RWPE1 (cell line): ENCODE measurements at regions not wholly inside any gene's neighbourhood (a gene's known extent, or its start where the extent isn't known, plus 50 kb on each side); places are given as distances from the start of the nearest gene placed in this dataset.
A peak's percentile ranks its signal among the peaks of the same experiment; 100 is the strongest.
"Not testable (repeated sequence)": the region's sequence is repeated elsewhere in the genome, so short reads cannot be mapped to it uniquely, and the experiment has no call there.

Experiments
- CTCF ChIA-PET: fragments of 350-600 bp; sonication (Branson Sonifier 250); formaldehyde crosslinking; extraction: SDS; loops from one replicate; lab custom pipeline; 2021; lab: Yijun Ruan, JAX
- POLR2A ChIA-PET: fragments of 400-600 bp; formaldehyde crosslinking; extraction: SDS; loops from one replicate; lab custom pipeline; 2020; ENCODE audit warnings: antibody characterized with exemption; ENCODE audit not compliant: low non-redundant PET; lab: Yijun Ruan, JAX
- DNase-seq: peaks from one replicate; pipeline ENCODE4 v3.0.0; 2012; ENCODE audit warnings: low spot score
- H3K27ac ChIP-seq: fragments of 450-650 bp; 2 replicates; pipeline ENCODE4 v1.5.1; 2017
- CTCF ChIP-seq: fragments of 450-650 bp; conservative IDR thresholded peaks from 2 replicates; pipeline ENCODE4 v1.5.1; 2017; ENCODE audit warnings: low read depth, mild to moderate bottlenecking

GRCh38 chr9:36470643-36471290, 70.7 kb upstream of the RNF38 start:
- no peak for TF ChIP-seq CTCF
- DNase-seq: peak; percentile 73
- ChIA-PET POLR2A (no interaction called here), CTCF (no interaction called here)
- H3K27ac ChIP-seq: no peak overlapping the region

- no peak for TF ChIP-seq CTCF
- POLR2A ChIA-PET: no interaction called here
- CTCF ChIA-PET: interaction anchor here (0.6 to 1.2 kb wide), 3 partner anchors 13 to 184 kb away, joined by 3 to 5 read pairs (median 4); no protein-coding TSS in a partner anchor
- DNase-seq: no peak
- no peak overlapping the region for H3K27ac ChIP-seq
These were observed 63.4 kb upstream of the RNF38 start for GRCh38 chr9:36463467-36463866.

- DNase-seq: no peak
- CTCF ChIA-PET: interaction anchor here (0.6 to 0.7 kb wide), 2 partner anchors 70 to 1499 kb away, joined by 4 read pairs; no protein-coding TSS in a partner anchor
- TF ChIP-seq CTCF: no peak
- no peak overlapping the region for H3K27ac ChIP-seq
- POLR2A ChIA-PET: no interaction called here
These were observed 62.2 kb upstream of the RNF38 start for GRCh38 chr9:36462245-36462644.

- CTCF ChIA-PET: interaction anchor here (0.7 to 0.9 kb wide), 3 partner anchors 54 to 989 kb away, joined by 3 to 7 read pairs (median 4); no protein-coding TSS in a partner anchor
These were observed 61.3 kb upstream of the RNF38 start for GRCh38 chr9:36461323-36461722.

GRCh38 chr9:36458430-36458915, 58.4 kb upstream of the RNF38 start:
- CTCF ChIA-PET: interaction anchor here (0.7 to 2.2 kb wide), 2 partner anchors 51 to 174 kb away, joined by 6 to 8 read pairs; no protein-coding TSS in a partner anchor
- H3K27ac ChIP-seq, POLR2A ChIA-PET, DNase-seq: not testable (repeated sequence)

More at GRCh38 chr9:36461323-36461722, 61.3 kb upstream of the RNF38 start:
- H3K27ac ChIP-seq: no peak overlapping the region
- no peak for TF ChIP-seq CTCF
- DNase-seq: no peak
- POLR2A ChIA-PET: no interaction called here

GRCh38 chr9:36457836-36458429, 57.9 kb upstream of the RNF38 start:
- no peak overlapping the region for H3K27ac ChIP-seq
- CTCF ChIA-PET: interaction anchor here (0.7 to 2.2 kb wide), 2 partner anchors 51 to 175 kb away, joined by 6 to 8 read pairs; no protein-coding TSS in a partner anchor
- no peak for DNase-seq
- POLR2A ChIA-PET: no interaction called here
- no peak for TF ChIP-seq CTCF
